ENCODE measurements at regions not wholly inside any gene's neighbourhood (a gene's known extent, or its start where the extent isn't known, plus 50 kb on each side); places are given as distances from the start of the nearest gene placed in this dataset.

GRCh38 chr9:26205261-26205660, 527.0 kb upstream of the TUSC1 start:
- no peak for TF ChIP-seq CTCF (conservative IDR thresholded peaks at IDR 0.05; ENCODE audit: low read depth, low read length)
- no peak for TF ChIP-seq EZH2 (IDR thresholded peaks at IDR 0.05; ENCODE audit: borderline replicate concordance, low read depth, low read length, poor library complexity, severe bottlenecking)

All from A673 (cell line).